Loucy (cell line): ENCODE measurements at regions not wholly inside any gene's neighbourhood (a gene's known extent, or its start where the extent isn't known, plus 50 kb on each side); places are given as distances from the start of the nearest gene placed in this dataset.

Source experiments
- H2AFZ ChIP-seq: fragments of 200-600 bp; sonication (generic); 2 replicates; pipeline ENCODE4 v1.6.0; 2016; ENCODE audit warnings: antibody characterized with exemption, mild to moderate bottlenecking, low read length, moderate library complexity
- H3F3A ChIP-seq: fragments of 200-600 bp; 2 replicates; pipeline ENCODE4 v1.6.0; 2016; ENCODE audit warnings: antibody characterized with exemption, low read depth, mild to moderate bottlenecking
- H3K27me3 ChIP-seq: fragments of 200-600 bp; sonication (generic); 2 replicates; pipeline ENCODE4 v1.6.1; 2014; ENCODE audit warnings: low read length, mild to moderate bottlenecking; ENCODE audit not compliant: insufficient read depth, poor library complexity, severe bottlenecking
- H3K36me3 ChIP-seq: fragments of 200-600 bp; sonication (generic); 2 replicates; pipeline ENCODE4 v1.6.1; 2016; ENCODE audit warnings: low read length; ENCODE audit not compliant: insufficient read depth
- H3K4me1 ChIP-seq: fragments of 200-600 bp; sonication (generic); 2 replicates; pipeline ENCODE4 v1.5.1; 2014; ENCODE audit warnings: low read length, mild to moderate bottlenecking; ENCODE audit not compliant: insufficient read depth, poor library complexity, severe bottlenecking
- H3K4me2 ChIP-seq: fragments of 200-600 bp; sonication (generic); 2 replicates; pipeline ENCODE4 v1.6.0; 2014; ENCODE audit warnings: antibody characterized with exemption, low read length, low read depth, mild to moderate bottlenecking; ENCODE audit not compliant: poor library complexity, severe bottlenecking
- H3K4me3 ChIP-seq: fragments of 200-600 bp; sonication (generic); 2 replicates; pipeline ENCODE4 v1.5.1; 2014; ENCODE audit warnings: low read length, mild to moderate bottlenecking, mixed read lengths; ENCODE audit not compliant: poor library complexity, severe bottlenecking
- H3K79me2 ChIP-seq: fragments of 200-600 bp; sonication (generic); 2 replicates; pipeline ENCODE4 v1.6.1; 2014; ENCODE audit warnings: low read length; ENCODE audit not compliant: insufficient read depth
- H3K9ac ChIP-seq: fragments of 200-600 bp; sonication (generic); 2 replicates; pipeline ENCODE4 v1.6.0; 2014; ENCODE audit warnings: mild to moderate bottlenecking, low read depth, low read length, moderate library complexity; ENCODE audit not compliant: poor library complexity, severe bottlenecking
- H3K9me2 ChIP-seq: fragments of 200-600 bp; sonication (generic); replicated peaks from 2 replicates; pipeline ENCODE4 v1.6.1; 2016; ENCODE audit warnings: low read depth, low read length, mixed read lengths
- H3K9me3 ChIP-seq: fragments of 200-600 bp; sonication (generic); 2 replicates; pipeline ENCODE4 v1.6.1; 2014; ENCODE audit warnings: mild to moderate bottlenecking, antibody characterized with exemption, low read length, low read depth; ENCODE audit not compliant: insufficient read depth
- H4K20me1 ChIP-seq: fragments of 200-600 bp; sonication (generic); 2 replicates; pipeline ENCODE4 v1.6.0; 2014; ENCODE audit warnings: antibody characterized with exemption, low read length, mild to moderate bottlenecking; ENCODE audit not compliant: insufficient read depth, poor library complexity, severe bottlenecking
- CTCF ChIP-seq: fragments of 200-600 bp; sonication (generic); conservative IDR thresholded peaks from 2 replicates; pipeline ENCODE4 v1.5.1; 2014; ENCODE audit warnings: mild to moderate bottlenecking, antibody characterized with exemption, low read length
- EZH2phosphoT487 ChIP-seq: fragments of 200-600 bp; IDR thresholded peaks from 2 replicates; pipeline ENCODE4 v1.6.1; 2018; ENCODE audit warnings: antibody characterized with exemption, mild to moderate bottlenecking, moderate library complexity, borderline replicate concordance

DNA sequence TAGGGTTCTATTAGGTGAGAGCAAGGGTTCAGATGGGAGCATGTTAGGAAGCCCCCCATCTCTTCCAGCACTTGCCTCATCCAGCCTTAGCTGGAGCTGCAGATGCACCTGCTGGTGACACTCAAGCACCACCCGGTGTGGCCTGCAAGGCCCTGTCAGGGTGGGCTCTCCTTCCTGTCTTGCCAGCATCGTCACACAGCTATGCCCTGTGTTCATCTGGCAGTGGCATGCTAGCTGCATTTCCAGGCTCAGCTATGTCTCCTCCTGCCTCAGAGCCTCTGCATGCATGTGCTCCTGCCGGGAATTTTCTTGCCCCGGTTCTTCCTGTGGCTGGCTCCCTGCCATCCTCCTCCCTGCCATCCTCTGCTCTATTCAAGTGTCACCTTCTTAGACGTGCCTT lies 129.7 kb upstream of the KLF6 start:
- Histone ChIP-seq H3K9me3 (no peaks in the 10 kb centered on the region), H3K9me2 (no peaks in the 10 kb centered on the region), H3K4me2 (no peak overlapping the region), H4K20me1 (no peaks in the 10 kb centered on the region), H3K36me3 (no peaks in the 10 kb centered on the region), H3K27me3 (no peaks in the 10 kb centered on the region), H2AFZ (no peak overlapping the region), H3K4me1 (no peaks in the 10 kb centered on the region), H3F3A (no peaks in the 10 kb centered on the region), H3K79me2 (no peaks in the 10 kb centered on the region), H3K9ac (no peak overlapping the region), H3K4me3 (no peak overlapping the region)
- no peak for TF ChIP-seq EZH2phosphoT487

DNA sequence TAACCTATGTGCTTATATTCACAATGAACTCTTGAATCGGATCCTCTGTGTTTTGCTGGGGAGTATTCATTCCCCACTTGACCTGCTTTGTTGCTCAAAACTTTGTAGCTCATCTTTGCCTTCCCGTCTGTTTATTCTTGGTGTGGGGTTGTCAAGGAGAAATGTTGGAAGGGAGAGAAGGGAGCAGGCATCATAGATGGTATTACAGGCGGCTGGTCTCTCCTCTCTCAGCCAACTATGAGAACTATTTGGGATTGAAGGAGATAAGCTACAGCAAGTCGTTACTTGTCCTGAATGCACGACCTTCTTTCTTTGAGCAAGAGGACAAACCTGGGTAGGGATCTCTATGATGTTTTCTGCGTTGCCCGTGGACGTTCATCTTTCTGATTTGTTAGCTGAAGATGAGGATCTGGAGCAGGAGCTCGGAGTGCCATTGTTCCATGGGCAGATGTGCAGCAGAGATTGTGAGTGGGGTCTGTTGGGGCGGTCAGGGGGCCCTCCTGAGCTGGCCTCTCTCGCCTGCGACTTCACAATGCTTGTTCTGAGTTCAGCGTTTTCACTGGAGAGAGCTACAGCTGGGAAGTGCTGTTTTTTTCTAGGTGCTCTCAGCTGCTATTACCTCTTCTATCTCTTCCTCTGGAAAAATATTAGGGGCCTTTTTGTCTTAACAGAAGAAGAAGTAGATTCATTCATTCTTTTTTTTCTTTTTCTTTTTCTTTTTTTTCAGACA lies 126.9 kb upstream of the KLF6 start:
- H2AFZ ChIP-seq = no peak overlapping the region
- no peak overlapping the region for H3K9ac ChIP-seq
- TF ChIP-seq EZH2phosphoT487 (no peak), CTCF (no peak)
- no peaks in the 10 kb centered on the region for H3K27me3 ChIP-seq
- no peaks in the 10 kb centered on the region for H4K20me1 ChIP-seq
- no peaks in the 10 kb centered on the region for H3K4me1 ChIP-seq
- H3K9me3 ChIP-seq = no peaks in the 10 kb centered on the region
- H3K9me2 ChIP-seq = no peaks in the 10 kb centered on the region
- H3K79me2 ChIP-seq = no peaks in the 10 kb centered on the region
- H3K4me2 ChIP-seq = no peak overlapping the region
- H3K36me3 ChIP-seq = no peaks in the 10 kb centered on the region
- H3K4me3 ChIP-seq = no peak overlapping the region
- no peaks in the 10 kb centered on the region for H3F3A ChIP-seq

- no peaks in the 10 kb centered on the region for H3K9me3 ChIP-seq
- no peaks in the 10 kb centered on the region for H3K9me2 ChIP-seq
- TF ChIP-seq CTCF = no peak
- TF ChIP-seq EZH2phosphoT487 = no peak
- H3K79me2 ChIP-seq = no peaks in the 10 kb centered on the region
- H3K27me3 ChIP-seq = no peaks in the 10 kb centered on the region
- H4K20me1 ChIP-seq = no peaks in the 10 kb centered on the region
- H2AFZ ChIP-seq = no peak overlapping the region
- H3K36me3 ChIP-seq = no peaks in the 10 kb centered on the region
- no peaks in the 10 kb centered on the region for H3F3A ChIP-seq
- no peak overlapping the region for H3K4me2 ChIP-seq
- H3K4me3 ChIP-seq = no peak overlapping the region
- H3K4me1 ChIP-seq = no peaks in the 10 kb centered on the region
- no peak overlapping the region for H3K9ac ChIP-seq
Measured at GRCh38 chr10:3911241-3911640, 126.2 kb upstream of the KLF6 start.

- no peaks in the 10 kb centered on the region for H3F3A ChIP-seq
- no peak overlapping the region for H2AFZ ChIP-seq
- no peak overlapping the region for H3K4me2 ChIP-seq
- H3K9me2 ChIP-seq = no peaks in the 10 kb centered on the region
- no peaks in the 10 kb centered on the region for H3K79me2 ChIP-seq
- no peak overlapping the region for H3K4me3 ChIP-seq
- H3K36me3 ChIP-seq = no peaks in the 10 kb centered on the region
- TF ChIP-seq EZH2phosphoT487 (no peak), CTCF (no peak)
- H4K20me1 ChIP-seq = no peaks in the 10 kb centered on the region
- H3K9me3 ChIP-seq = no peaks in the 10 kb centered on the region
- no peaks in the 10 kb centered on the region for H3K27me3 ChIP-seq
- no peak overlapping the region for H3K9ac ChIP-seq
- H3K4me1 ChIP-seq = no peaks in the 10 kb centered on the region
Measured at GRCh38 chr10:3909339-3909738, 124.3 kb upstream of the KLF6 start.
